ENCODE measurements at regions not wholly inside any gene's neighbourhood (a gene's known extent, or its start where the extent isn't known, plus 50 kb on each side); places are given as distances from the start of the nearest gene placed in this dataset.

- TF ChIP-seq CTCF (optimal IDR thresholded peaks at IDR 0.05 in 1 of 3, IDR thresholded peaks at IDR 0.05 in 1 of 3, conservative IDR thresholded peaks at IDR 0.05 in 1 of 3; ENCODE audit: extremely low read depth in 1 of 3, insufficient read depth in 2 of 3, low read length in 3 of 3), result no peak
- TF ChIP-seq EZH2 (IDR thresholded peaks at IDR 0.05; ENCODE audit: low read length), result no peak
Measured at GRCh38 chr3:31197941-31198340, 303.5 kb upstream of the GADL1 start.

Measured in keratinocyte (primary cell).